ENCODE measurements at regions not wholly inside any gene's neighbourhood (a gene's known extent, or its start where the extent isn't known, plus 50 kb on each side); places are given as distances from the start of the nearest gene placed in this dataset.

DNA sequence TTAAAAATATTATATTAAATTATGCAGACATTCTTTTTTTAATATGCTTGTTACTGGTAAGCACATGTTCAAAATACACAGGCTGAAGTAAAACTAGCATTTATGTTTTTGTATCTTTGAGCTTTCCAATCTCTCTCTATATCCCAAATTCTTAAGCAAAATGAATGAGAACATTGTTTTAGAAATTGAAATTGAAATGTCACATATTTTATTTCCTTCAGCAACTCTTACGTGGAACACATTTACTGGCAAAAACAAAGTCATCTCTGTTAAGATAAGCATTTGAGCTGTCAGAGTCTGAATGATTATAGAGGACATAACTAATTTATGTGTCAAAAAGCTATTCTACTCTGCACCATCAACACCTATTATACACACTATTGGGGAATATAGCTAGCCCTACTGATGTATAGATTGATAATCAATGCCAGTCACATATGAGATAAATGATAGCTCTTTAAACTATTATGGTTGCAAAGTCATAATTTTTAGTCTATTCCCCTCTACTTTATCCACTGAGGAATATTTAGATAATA lies 535.4 kb upstream of the BCHE start:
- TF ChIP-seq, protein P1, sequence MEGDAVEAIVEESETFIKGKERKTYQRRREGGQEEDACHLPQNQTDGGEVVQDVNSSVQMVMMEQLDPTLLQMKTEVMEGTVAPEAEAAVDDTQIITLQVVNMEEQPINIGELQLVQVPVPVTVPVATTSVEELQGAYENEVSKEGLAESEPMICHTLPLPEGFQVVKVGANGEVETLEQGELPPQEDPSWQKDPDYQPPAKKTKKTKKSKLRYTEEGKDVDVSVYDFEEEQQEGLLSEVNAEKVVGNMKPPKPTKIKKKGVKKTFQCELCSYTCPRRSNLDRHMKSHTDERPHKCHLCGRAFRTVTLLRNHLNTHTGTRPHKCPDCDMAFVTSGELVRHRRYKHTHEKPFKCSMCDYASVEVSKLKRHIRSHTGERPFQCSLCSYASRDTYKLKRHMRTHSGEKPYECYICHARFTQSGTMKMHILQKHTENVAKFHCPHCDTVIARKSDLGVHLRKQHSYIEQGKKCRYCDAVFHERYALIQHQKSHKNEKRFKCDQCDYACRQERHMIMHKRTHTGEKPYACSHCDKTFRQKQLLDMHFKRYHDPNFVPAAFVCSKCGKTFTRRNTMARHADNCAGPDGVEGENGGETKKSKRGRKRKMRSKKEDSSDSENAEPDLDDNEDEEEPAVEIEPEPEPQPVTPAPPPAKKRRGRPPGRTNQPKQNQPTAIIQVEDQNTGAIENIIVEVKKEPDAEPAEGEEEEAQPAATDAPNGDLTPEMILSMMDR (IDR thresholded peaks at IDR 0.05), result no peak
- TF ChIP-seq POLR2A (IDR thresholded peaks at IDR 0.05), result no peak
- TF ChIP-seq POLR2AphosphoS5 (IDR thresholded peaks at IDR 0.05), result no peak
- intact Hi-C loops (cut with DNase I; ENCODE audit: low total_unique reads), result no loop called here

DNA sequence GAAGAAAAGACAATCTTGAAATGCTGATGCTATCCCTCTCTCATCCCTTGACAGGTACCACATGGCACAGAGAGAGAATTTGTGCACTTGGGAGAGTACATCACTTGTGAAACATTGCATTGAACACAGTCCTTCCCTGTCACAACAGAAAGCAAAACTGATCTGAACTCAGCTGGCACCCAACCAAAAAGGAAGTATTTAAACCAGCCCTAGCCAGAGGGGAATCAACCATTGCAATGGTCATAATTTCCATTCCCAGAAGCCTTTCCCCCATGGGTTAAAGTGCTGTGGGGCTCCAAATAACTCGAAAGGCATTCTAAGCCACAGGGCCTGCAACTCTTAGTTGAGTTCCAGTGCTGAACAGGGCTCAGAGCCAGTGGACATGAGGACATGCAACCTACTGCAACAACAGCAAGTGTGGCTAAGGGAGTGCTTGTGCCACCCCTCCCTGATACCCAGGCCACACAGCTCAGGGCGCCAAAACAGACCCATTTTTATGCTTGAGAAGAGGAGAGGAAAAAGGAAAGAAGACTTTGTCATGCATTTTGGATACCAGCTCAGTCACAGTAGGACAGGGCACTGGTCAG lies 530.8 kb upstream of the BCHE start:
- intact Hi-C loops (cut with DNase I; ENCODE audit: low total_unique reads), result no loop called here
- TF ChIP-seq POLR2A (IDR thresholded peaks at IDR 0.05) (no peak), POLR2AphosphoS5 (IDR thresholded peaks at IDR 0.05) (no peak)
- TF ChIP-seq, protein P1 (IDR thresholded peaks at IDR 0.05), result no peak
- H3K36me3 ChIP-seq, result no peaks in the 10 kb centered on the region

More for the DNA sequence above, 535.4 kb upstream of the BCHE start:
- Histone ChIP-seq H3K27ac (no peak overlapping the region), H3K36me3 (no peaks in the 10 kb centered on the region), H3K4me1 (no peaks in the 10 kb centered on the region), H3K27me3 (no peaks in the 10 kb centered on the region), H3K9me3 (peaks cover 0 to 5% of the 10 kb centered on the region in 2 donors), H3K4me3 (no peak overlapping the region)
- no peak for DNase-seq (ENCODE audit: low spot score in 2 of 2)

DNA sequence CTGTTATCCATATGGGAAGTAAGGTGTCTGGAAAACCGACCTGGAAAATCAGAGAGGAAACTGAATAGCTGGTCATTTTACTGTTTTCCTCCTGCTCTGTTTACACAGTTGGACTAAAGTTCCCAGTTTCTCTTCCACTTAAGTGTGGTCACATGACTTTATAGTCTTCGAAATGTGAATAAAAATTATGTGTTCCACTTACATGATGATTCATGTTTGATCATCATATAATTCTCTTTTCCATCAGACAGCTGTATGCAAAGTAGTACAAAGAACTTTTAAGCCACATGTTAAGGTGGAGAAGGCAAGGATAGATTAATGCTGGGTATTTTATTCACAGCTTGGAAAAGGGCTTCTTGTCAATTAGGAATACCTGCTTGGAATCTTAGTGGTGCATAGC lies 525.5 kb upstream of the BCHE start:
- H3K36me3 ChIP-seq, result no peaks in the 10 kb centered on the region
- H3K9me3 ChIP-seq, result no peaks in the 10 kb centered on the region
- intact Hi-C loops (cut with DNase I; ENCODE audit: low total_unique reads), result no loop called here
- no peak for DNase-seq (ENCODE audit: low spot score in 2 of 2)
- TF ChIP-seq, protein P1 (IDR thresholded peaks at IDR 0.05), result no peak
- TF ChIP-seq POLR2A (IDR thresholded peaks at IDR 0.05) (no peak), POLR2AphosphoS5 (IDR thresholded peaks at IDR 0.05) (no peak)
- H3K27me3 ChIP-seq, result no peaks in the 10 kb centered on the region
- H3K4me1 ChIP-seq, result no peaks in the 10 kb centered on the region
- no peak overlapping the region for H3K27ac ChIP-seq
- H3K4me3 ChIP-seq, result no peak overlapping the region

More for the DNA sequence above, 530.8 kb upstream of the BCHE start:
- no peak for DNase-seq (ENCODE audit: low spot score in 2 of 2)
- H3K4me1 ChIP-seq, result no peaks in the 10 kb centered on the region
- no peaks in the 10 kb centered on the region for H3K27me3 ChIP-seq
- no peak overlapping the region for H3K4me3 ChIP-seq
- no peak overlapping the region for H3K27ac ChIP-seq
- no peaks in the 10 kb centered on the region for H3K9me3 ChIP-seq

DNA sequence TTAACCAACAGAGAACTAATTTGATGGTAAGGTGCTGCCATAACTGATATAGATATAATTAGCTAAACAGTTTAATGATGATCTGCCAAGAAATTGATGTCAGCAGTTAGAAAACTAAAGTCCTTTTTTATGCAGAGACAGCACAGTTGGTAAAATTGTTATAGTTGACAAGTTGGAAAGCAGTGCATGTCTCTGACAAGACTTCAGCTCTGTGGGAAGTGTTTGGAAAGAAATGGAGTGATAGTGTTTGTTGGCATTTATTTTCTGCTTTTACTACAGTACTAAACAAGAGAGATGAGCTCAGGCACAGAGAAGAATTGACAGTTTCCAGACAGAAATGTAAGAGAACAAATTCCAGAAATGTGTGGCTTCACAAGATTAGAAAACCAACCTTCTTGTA lies 523.5 kb upstream of the BCHE start:
- no peaks in the 10 kb centered on the region for H3K9me3 ChIP-seq
- no peak overlapping the region for H3K27ac ChIP-seq
- TF ChIP-seq, protein P1 (IDR thresholded peaks at IDR 0.05), result no peak
- TF ChIP-seq POLR2A (IDR thresholded peaks at IDR 0.05) (no peak), POLR2AphosphoS5 (IDR thresholded peaks at IDR 0.05) (no peak)
- no peaks in the 10 kb centered on the region for H3K4me1 ChIP-seq
- no peak overlapping the region for H3K4me3 ChIP-seq
- intact Hi-C loops (cut with DNase I; ENCODE audit: low total_unique reads), result no loop called here
- no peaks in the 10 kb centered on the region for H3K27me3 ChIP-seq
- no peaks in the 10 kb centered on the region for H3K36me3 ChIP-seq
- DNase-seq (ENCODE audit: low spot score in 2 of 2), result no peak

DNA sequence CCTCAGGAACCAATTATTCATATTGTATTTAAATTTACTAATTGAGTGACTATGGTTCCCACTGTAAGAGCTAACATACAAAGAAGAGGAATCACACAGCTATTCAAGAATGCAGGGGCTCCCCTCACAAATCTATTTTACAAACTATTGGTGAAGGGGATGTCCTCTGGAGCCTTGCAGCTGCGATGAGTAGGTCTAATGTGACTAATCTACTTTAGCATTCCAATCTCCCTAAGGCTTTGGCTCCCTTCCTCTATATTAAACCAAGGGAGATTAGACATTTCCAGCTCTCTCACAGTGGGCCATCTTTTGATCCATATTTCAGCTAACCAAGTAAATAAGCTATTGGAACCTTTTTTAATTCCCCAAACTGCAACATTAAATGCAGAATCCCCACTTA lies 514.2 kb upstream of the BCHE start:
- intact Hi-C loops (cut with DNase I; ENCODE audit: low total_unique reads), result no loop called here
- H3K4me3 ChIP-seq, result no peak overlapping the region
- H3K27me3 ChIP-seq, result no peaks in the 10 kb centered on the region
- no peaks in the 10 kb centered on the region for H3K36me3 ChIP-seq
- H3K4me1 ChIP-seq, result no peaks in the 10 kb centered on the region
- DNase-seq (ENCODE audit: low spot score in 2 of 2), result no peak
- H3K27ac ChIP-seq, result no peak overlapping the region
- TF ChIP-seq POLR2AphosphoS5 (IDR thresholded peaks at IDR 0.05), result no peak
- TF ChIP-seq POLR2A (IDR thresholded peaks at IDR 0.05), result no peak
- TF ChIP-seq, protein P1 (IDR thresholded peaks at IDR 0.05), result no peak
- peaks cover 0 to 21% of the 10 kb centered on the region in 2 donors for H3K9me3 ChIP-seq

Measured in breast epithelium (tissue), 4 donors.